ENCODE measurements at regions not wholly inside any gene's neighbourhood (a gene's known extent, or its start where the extent isn't known, plus 50 kb on each side); places are given as distances from the start of the nearest gene placed in this dataset.

DNA sequence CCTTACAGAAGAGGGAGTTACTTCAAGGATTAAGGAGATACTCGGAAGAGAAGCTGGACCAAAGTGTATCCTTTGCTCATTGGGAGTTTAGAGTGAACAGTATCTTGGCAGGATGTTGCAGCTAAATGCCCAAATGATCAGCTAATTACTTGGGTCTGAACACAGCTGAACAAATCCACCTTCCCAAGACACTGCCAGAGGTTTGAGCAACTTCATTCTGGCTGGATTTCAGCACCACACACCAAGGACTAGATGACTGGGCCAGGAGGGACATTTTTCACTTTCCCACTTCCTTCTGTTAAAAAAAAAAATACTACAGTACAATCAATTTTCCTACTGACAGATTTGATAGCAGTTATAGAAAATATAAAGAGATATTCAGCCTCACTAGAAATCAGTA is 324.6 kb downstream of the MID1IP1 start:
- DNase-seq (ENCODE audit: low read depth in 1 of 2, low spot score in 1 of 2), result no peak

DNA sequence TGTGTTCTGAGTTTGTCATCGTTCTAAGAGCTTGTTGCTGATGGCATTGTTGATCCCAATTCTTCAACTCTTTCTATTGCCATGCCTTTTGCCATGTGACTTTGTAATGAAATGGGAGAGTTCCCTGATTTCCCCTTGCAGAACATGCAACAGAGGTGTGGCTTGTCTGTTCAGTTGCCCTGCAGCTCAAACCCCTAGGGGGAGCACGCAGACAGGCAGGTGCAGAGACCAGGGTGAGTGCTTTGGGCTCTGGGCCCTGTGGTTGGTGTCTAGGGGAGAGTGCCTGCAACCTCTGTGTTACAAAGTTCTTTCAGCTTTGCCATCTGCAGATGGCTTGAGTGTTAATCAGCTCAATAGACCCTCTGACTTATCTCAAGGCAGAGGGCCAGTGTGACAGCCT is 332.7 kb downstream of the MID1IP1 start:
- DNase-seq (ENCODE audit: low read depth in 1 of 2, low spot score in 1 of 2), result no peak

DNA sequence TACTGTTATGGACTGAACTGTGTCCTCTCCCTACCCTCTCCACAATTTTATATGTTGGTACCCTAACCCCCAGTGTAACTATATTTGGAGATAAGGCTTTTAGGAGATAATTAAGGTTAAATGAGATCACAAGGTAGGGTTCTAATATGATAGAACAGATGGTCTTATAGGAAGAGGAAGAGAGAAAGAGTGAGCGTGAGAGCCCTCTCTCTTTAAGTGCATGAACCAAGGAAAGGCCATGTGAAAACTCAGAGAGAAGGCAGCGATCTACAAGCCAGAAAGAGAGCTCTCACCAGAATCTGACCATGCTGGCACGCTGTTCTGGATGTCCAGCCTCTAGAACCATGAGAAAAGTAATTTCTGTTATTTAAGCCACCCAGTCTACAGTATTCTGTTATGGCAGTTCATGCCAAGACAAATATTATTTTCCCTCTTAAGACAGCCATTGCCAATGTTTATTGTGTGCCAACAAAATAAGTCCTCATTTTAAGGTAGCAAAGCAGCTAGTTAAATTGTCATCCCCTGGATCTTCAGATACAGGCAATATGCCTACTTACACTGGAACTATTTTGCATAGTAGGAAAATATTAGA is 336.2 kb downstream of the MID1IP1 start:
- DNase-seq (ENCODE audit: low read depth in 1 of 2, low spot score in 1 of 2), result no peak

DNA sequence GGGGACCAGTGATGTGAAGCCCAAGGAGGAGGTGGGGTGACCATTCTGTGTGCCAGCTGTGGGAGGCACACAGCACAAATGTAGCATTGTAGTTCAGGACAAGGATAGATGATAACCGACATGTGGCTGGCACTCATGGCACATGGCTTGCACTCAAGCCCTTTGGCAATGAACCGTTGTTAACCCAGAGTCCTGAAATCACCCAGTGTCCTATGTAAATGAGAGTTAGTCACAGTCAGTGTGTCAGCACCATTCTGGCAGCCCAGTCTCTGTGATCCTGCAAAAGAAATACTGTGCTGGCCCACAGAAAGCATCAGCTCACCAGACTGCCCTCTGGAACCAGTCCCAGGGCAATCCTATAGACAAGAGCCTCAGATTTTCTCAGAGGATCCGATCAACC is 339.3 kb downstream of the MID1IP1 start:
- DNase-seq (ENCODE audit: low read depth in 1 of 2, low spot score in 1 of 2), result no peak

DNA sequence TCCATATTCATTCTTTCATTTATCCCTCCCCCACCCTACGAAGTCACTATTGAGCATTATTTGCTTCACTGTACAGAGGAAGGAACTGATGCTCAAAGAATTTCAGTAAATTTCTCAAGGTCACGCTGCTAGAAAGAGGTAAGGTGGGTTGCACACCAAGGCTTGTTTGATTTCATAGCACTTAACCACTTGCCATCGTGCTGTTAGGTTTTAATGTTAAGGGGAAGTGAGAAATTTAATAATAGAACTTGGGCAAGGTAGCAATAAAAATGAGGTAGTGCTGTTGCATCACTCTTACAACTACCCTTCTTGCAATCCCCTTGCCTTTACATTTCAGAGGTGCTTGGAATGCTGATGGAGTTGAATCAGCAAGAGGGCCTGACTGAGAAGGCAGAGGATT is 343.1 kb downstream of the MID1IP1 start:
- DNase-seq (ENCODE audit: low read depth in 1 of 2, low spot score in 1 of 2), result no peak

DNA sequence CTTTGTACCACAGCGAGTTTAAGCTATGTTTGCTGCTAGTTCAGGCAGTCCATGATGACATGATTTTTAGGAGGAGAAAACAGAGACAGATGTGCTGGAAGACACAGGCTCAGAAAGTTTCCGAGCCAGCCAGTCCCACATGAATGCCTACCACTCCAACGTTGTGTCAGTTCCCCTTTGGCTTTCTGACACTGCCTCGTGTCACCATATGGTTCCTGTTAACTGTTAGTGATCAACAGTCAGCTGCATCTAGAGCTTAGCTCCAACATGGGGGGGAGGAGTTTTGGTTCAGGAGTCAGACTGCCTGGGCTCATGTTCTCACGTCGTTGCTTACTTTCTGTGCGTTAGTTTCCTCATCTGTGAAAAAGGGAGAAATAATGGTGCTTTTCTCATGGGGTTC is 343.7 kb downstream of the MID1IP1 start:
- no peak for DNase-seq (ENCODE audit: low read depth in 1 of 2, low spot score in 1 of 2)

DNA sequence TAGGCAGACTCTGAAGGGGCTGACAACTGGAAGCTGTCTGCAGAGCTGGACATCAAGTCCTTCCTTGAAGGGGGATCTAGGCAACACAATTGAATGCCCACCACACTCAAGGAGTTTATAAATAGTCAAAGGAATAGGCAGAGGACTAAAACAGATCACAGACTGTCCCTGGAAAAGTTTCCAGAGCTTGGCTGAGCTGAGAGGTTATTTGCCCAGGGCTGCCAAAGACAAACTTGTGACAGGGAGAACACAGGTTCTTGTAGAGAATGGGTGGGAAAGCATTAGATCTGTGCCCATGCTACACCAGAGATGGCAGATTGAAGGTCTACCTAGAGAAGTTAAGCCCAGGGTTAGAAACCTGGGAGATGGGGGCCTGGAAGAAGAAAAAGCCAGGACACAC is 344.6 kb downstream of the MID1IP1 start:
- DNase-seq (ENCODE audit: low read depth in 1 of 2, low spot score in 1 of 2), result no peak

DNA sequence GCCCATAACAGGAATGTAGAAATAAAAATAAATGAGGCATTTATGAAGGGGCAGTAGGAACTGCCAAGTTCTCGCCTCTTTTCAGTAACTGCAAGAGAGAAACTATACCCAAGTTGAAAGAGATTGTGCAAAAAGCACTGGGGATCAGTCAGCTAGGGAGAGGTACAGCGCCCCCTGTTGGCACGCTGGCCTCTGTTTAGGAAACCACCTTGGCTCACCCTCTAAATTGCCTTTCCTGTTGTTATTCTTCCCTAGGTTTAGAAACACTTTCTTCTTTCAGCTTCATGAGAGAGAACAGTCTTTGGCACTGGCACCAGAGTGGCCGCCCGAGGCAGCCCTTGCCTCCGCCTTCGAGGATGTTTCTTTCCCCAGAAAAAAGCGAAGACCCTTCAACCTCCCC is 348.5 kb downstream of the MID1IP1 start:
- DNase-seq (ENCODE audit: low read depth in 1 of 2, low spot score in 1 of 2), result peak; percentile 26 to 31

DNA sequence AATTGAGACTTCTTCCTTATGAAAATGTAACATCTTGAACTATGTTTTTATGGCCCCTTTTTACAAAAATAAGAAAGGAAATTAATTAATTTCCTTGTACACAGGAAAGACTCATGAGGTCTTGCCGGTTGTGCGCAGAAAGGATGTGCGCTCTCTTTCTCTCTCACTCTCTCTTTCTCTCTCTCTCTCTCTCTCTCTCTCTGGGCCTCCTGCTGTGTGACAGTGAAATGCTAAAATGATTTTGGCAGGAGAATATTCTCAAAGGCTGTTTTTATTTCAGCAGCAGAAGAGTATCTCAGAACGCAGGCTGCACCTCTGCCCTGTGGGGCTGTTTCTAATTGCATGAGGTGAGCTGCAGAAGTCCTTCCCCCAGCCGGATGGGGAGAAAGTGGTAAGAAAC is 349.0 kb downstream of the MID1IP1 start:
- no peak for DNase-seq (ENCODE audit: low read depth in 1 of 2, low spot score in 1 of 2)

DNA sequence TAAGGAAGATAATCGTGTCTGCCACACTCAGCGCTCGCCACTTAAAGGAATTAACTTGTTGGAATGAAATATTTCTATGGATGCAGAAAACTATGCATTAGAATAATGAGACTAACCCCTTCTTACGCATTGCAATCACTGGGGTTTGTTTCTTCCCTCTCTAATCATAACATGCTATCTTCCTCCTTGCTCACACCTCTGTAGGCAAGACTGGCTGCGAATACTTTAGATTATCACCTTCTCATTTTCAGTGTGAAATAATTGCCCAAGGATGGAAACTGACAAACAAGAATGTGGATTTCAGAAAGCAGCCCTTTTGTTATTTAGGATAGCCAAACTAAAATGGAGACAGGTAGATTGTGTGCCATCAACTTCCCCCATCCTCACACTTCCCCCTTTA is 349.4 kb downstream of the MID1IP1 start:
- DNase-seq (ENCODE audit: low read depth in 1 of 2, low spot score in 1 of 2), result no peak

DNA sequence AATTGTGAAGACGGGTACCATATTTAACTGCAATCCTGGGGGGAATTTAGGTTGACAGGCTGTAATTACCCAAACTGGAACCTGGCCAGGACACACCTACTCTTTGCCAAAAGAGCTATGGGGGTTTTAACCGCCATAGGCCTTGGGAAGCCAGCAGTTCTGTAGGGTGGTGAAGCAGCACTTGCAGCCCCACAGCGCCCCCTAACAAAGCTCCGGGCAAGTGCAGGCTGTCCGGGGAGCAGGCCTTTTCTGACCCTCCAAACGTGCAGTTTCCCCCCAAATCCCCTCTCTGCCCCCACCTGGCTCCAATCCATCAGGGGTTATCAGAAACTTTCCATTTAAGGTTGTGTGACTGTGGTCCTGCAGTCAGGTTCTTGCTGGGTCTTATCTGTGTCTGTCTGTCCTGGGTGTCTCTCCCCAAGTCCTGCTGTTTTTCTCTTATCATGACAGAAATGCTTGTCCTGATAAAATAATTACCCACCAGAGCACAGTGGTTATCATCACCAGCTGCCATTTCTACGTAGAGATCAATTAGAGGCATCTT is 350.9 kb downstream of the MID1IP1 start:
- DNase-seq (ENCODE audit: low read depth in 1 of 2, low spot score in 1 of 2), result peak in 1 of 2 donors; percentile 16

DNA sequence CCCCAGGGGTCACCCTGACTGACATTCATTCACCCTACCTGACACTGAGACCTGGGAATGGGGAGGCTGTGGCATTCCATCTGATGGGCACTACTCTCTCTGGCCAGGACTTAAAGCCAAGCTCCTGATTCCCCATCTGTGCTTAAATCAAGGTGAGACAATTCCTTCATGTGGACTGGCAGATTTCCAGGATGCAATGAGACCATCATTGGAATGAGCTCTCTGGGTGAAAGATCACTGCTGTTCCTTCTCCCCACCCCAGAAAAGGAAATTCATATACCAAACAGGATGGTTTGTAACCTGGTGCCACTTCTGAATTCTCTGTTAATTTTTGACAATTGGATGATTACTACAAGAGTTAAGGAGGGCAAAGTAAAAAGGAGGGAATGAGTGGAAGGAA is 354.8 kb downstream of the MID1IP1 start:
- DNase-seq (ENCODE audit: low read depth in 1 of 2, low spot score in 1 of 2), result no peak

DNA sequence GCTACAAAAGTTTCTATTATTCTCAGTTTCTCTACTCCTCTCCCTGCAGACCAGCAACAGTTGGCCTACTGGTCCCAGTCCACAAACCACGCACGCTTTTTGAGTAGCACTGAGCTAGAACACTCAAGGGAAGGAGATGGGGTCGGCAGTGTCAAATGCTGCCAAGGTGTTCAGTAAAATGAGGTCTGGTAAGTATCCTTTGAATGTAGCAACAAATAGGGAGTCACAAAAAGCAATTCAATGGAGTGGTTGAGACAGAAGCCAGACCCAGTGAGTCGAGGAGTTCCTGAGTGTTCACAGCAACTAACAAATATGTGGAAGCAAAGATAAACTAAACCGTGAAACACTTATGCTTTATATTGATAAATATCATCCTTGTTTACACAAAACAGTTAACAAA is 355.7 kb downstream of the MID1IP1 start:
- no peak for DNase-seq (ENCODE audit: low read depth in 1 of 2, low spot score in 1 of 2)

DNA sequence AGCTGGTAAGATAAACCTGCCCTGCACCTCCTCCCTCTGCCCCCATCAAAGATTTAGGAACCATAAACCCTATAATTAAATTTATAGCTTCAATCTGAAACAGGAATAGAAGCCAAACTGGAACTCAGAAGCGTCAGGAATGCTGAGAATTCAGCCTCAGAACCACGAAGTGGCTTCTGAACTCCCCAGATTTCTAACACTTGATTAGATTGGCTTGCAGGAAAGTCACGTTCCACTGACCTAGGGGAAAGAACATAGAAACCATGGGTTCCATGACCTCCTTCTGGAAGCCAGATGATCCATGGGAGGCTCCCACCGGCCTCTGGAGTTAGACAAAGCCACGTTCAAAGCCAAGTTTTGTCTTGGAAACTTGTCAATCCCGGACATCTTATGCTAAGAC is 356.5 kb downstream of the MID1IP1 start:
- DNase-seq (ENCODE audit: low read depth in 1 of 2, low spot score in 1 of 2), result no peak

DNA sequence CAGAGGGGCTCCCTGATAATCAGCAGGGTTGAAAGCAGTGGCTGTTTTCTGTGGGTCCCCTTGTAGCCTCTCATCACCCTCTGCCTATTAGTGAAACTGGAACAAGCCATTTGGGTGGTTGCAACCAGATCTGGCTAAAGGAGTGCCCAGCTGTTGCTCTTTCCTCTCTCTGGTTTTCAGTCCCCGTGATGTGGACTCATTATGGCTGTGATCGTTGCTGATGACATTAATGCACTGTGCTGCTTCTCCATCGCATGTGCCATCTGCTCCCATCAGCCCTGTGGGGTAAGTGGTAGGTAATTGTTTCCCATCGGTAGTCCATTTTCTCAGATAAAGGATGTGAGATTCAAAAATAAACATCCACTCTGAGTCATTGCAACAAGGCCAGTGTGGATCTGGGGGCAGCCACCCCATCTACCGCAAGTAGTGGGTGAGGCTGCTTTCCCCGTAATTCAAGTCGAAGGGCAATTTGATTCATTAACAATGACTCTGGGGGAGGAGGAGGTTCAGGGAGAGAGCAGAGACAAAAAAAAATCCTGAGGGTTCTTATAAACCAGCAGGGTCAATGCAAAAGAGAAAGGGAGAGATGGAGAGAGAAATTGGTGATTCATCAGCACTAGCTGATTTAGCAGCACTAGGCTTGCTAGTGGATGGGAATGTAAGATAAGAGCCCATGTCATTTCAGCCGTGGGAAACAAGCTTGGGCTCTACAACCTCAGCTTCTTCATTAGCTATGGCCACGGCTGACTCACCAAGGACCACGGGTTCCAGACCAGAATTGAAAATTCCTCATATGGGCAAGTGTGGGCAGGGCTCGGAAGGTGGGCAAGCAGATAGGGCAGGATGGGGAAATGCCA is 357.8 kb downstream of the MID1IP1 start:
- DNase-seq (ENCODE audit: low read depth in 1 of 2, low spot score in 1 of 2), result no peak

DNA sequence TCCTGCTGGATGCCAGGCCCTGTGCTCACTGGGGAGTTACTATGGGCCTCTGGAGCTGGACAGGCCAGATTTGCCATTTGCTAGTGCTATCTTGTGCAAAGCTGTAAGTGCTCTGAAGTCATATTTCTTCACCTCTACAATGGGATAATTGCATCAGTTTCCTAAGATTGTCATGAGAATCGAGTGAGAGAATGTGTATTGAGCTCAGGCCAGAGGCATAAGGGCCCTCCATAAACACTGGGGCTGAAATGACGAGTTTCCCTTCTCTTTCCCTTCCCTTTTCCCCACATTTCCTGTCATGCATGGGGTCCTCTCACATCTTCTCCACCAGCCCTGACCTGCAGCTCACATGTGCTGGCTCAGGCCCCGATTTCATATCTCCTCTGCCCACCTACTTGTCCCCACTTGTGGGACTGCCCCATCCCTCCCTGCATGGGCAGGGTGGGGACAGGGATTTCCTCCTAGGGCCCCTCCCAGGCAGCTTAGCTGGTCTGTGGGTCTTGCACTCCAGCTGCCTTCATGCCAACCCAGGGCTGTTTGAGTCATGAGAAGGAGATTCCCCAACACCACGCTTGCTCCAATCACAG is 358.8 kb downstream of the MID1IP1 start:
- no peak for DNase-seq (ENCODE audit: low read depth in 1 of 2, low spot score in 1 of 2)

DNA sequence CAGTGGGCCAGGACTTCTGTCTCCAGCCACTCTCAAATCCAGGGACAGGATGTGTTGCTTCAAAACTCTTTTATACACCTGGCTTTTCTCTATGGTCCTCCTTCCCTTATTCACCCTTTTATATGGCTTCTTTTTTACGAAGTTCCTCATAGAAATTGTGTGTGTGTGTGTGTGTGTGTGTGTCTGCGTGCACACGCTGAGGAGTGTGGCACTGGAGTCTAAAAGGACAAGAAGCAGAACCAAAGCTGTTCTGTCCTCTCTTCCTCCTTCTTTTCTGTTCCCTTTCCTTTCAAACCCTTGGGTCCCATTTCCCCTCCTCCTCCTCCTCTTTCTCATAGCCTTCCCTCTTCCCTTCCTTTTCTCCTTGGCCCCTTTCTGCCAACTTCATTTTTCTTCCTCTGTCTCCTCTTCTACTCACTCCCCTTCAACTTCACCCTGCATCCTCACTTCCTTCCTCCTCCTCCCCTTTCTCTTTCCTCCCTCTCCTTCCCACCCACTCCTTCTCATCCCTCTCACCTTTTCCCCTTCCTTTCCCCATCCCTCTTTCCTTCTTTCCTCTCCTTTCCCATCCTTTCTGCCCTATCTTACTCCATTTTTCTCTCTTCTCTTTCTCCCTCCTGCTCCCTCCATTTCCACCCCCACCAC is 360.5 kb downstream of the MID1IP1 start:
- no peak for DNase-seq (ENCODE audit: low read depth in 1 of 2, low spot score in 1 of 2)

DNA sequence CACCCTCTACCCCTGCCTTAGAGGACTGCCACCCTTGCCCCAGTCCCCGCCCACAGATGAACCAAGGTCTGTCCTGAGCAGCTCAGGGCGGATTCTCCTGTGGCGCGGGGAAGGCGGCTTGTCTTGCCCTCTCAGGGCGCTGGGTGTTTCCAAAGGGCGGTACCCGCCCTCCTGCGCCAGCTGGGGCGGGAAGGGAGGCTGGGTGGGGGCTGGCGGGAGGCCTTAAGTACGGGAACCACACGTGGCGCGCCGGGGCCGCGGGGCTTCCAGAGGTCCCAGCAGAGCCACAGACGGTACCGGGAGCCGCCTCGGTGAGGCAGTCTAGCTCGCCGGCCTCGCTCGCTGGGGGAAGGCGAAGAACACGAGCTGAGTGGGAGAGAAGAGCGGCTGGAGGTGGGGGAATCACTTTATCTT is 361.1 kb downstream of the MID1IP1 start:
- DNase-seq (ENCODE audit: low read depth in 1 of 2, low spot score in 1 of 2), result peak in 1 of 2 donors; percentile 15

DNA sequence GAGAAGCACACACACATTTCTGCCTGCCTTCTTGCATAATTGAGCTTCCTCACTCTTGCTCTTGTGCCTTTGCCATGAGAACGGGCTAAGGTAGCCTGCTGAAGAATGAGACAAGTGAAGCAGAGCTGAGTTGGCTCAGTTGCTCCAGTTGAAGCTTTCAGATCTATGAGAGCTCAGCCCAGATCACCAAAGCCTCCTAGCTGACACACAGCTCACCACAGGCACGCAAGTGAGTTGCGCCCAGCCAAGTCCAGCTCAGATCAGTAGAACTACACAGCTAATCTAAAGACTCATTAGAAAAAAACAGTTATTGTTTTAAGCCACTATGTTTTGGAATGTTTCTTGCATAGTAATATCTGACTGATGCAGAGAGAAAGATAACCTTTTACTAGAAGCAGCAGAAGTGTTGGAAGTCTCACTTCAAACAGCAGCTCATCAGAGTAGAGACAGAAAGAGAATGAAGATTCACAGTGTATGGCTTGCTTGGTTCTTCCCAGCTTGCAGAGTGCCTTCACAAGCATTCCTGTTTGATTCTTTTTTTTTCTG is 362.4 kb downstream of the MID1IP1 start:
- no peak for DNase-seq (ENCODE audit: low read depth in 1 of 2, low spot score in 1 of 2)

DNA sequence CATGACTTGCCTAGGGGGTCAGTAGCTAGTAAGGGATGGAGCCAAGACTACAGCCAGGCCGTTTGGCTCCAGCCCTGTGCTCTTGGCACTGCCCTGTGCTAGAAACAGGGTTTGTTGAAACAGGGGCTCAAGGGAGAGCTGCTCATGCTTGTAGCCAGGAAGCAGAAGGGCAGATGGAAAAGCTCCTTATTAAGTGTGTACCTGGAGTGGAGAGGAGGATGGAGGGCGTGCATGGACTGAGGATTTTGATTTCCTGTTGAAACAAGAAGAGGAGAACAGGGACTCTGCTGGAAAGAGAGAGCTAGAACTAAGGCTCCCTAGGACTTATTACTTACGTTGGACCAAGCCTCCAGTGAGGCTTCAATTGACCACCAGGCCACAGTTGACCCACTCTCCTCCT is 363.0 kb downstream of the MID1IP1 start:
- no peak for DNase-seq (ENCODE audit: low read depth in 1 of 2, low spot score in 1 of 2)

DNA sequence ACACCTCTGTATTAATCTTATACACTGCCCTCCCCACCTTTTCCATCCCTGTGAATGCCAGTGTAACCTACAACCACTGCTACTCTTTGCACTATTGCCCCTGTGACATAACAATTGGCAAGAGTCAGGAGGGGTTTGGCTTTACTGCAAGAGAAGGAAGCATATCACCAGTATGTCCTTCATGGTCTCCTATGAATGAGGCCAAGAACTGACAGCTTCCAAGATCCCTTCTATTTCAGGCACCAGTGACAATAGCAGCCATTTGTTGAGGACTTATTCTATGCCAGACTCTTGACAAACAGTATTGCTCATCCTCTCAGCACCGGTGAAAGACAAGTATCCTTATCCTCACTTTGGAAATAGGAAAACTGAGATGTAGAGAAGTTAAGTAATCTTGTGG is 363.9 kb downstream of the MID1IP1 start:
- no peak for DNase-seq (ENCODE audit: low read depth in 1 of 2, low spot score in 1 of 2)
